ENCODE measurements at regions not wholly inside any gene's neighbourhood (a gene's known extent, or its start where the extent isn't known, plus 50 kb on each side); places are given as distances from the start of the nearest gene placed in this dataset.

- Mint-ChIP-seq H3K27me3 (no peaks in the 10 kb centered on the region), H3K4me3 (no peak overlapping the region), H3K4me1 (no peaks in the 10 kb centered on the region), H3K36me3 (no peaks in the 10 kb centered on the region), H3K9me3 (ENCODE audit: low read depth) (no peaks in the 10 kb centered on the region), H3K27ac (no peak overlapping the region)
- DNase-seq (no peak), ATAC-seq (no peak)
- CTCF ChIA-PET: no interaction called here
Observed at GRCh38 chr16:73879621-73880020, 417.0 kb upstream of the PSMD7 start.

- ATAC-seq: no peak
- H3K27me3 Mint-ChIP-seq: no peaks in the 10 kb centered on the region
- CTCF ChIA-PET: interaction anchor here (1.1 kb wide), 1 partner anchor 1046 kb away, joined by 3 read pairs; no protein-coding TSS in a partner anchor
- no peaks in the 10 kb centered on the region for H3K9me3 Mint-ChIP-seq (ENCODE audit: low read depth)
- no peak overlapping the region for H3K27ac Mint-ChIP-seq
- H3K4me3 Mint-ChIP-seq: no peak overlapping the region
- DNase-seq: no peak
- no peaks in the 10 kb centered on the region for H3K4me1 Mint-ChIP-seq
- no peaks in the 10 kb centered on the region for H3K36me3 Mint-ChIP-seq
Observed at GRCh38 chr16:73878611-73879010, 418.0 kb upstream of the PSMD7 start.

DNA sequence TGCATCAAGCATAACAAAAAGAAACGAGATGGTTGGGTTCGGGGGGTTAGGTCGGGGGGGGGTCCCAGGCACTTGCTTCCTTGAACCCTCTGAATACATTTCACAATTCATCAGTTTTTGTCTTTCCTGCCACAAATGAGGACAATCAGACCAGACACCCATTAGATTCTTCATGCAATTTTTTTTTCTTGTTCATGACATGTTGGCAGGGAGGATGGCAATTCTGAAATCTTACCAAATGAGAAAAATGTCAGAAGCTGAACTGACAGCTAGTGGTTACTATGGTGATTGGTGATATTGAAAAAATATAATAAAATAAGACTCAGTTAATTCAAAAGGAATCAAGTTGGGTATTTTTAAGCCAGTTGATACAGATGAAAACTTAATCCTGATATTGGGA lies 419.5 kb upstream of the PSMD7 start:
- no peak overlapping the region for H3K4me3 Mint-ChIP-seq
- no peaks in the 10 kb centered on the region for H3K4me1 Mint-ChIP-seq
- ATAC-seq: no peak
- DNase-seq: no peak
- no peaks in the 10 kb centered on the region for H3K9me3 Mint-ChIP-seq (ENCODE audit: low read depth)
- no peak overlapping the region for H3K27ac Mint-ChIP-seq
- H3K27me3 Mint-ChIP-seq: no peaks in the 10 kb centered on the region
- CTCF ChIA-PET: no interaction called here
- H3K36me3 Mint-ChIP-seq: no peaks in the 10 kb centered on the region

DNA sequence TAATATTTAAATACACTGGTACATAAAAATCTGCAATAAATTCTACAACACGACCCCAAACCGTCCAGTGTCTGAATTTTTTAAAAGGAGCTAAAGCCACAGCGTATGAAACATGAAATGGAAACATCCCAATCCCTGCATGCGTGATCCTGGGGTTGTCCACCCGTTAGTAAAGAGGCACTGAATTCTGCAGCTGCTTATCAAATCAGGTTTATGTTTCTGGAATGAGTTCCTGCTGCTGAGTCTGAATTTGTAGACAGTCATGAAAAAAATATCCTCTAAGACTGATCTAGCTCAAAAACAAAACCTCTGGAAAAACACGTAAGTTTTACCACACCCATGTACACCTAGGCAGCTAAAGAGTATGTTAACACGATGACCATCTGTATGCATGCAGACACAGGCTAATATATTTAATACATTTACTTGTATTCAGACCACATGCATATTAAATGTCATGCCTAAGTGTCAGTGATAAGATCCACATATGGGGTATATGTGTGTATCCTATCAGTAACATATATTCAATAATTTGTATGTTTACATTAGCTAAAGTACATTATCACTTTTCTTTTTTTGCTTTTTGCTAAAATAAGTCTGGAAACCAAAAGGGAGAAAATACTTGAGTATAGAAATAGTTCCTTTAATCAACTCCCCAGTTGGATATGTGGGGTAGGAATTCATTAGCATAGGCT lies 420.5 kb upstream of the PSMD7 start:
- Mint-ChIP-seq H3K4me1 (no peaks in the 10 kb centered on the region), H3K9me3 (ENCODE audit: low read depth) (no peaks in the 10 kb centered on the region), H3K4me3 (no peak overlapping the region), H3K36me3 (no peaks in the 10 kb centered on the region), H3K27me3 (no peaks in the 10 kb centered on the region), H3K27ac (no peak overlapping the region)
- ATAC-seq: no peak
- CTCF ChIA-PET: no interaction called here
- DNase-seq: no peak

GRCh38 chr16:73874324-73874723 lies 422.3 kb upstream of the PSMD7 start:
- Mint-ChIP-seq H3K4me3 (no peak overlapping the region), H3K27ac (no peak overlapping the region), H3K9me3 (ENCODE audit: low read depth) (no peaks in the 10 kb centered on the region), H3K36me3 (no peaks in the 10 kb centered on the region), H3K4me1 (no peaks in the 10 kb centered on the region), H3K27me3 (no peaks in the 10 kb centered on the region)
- DNase-seq (no peak), ATAC-seq (no peak)
- CTCF ChIA-PET: no interaction called here

DNA sequence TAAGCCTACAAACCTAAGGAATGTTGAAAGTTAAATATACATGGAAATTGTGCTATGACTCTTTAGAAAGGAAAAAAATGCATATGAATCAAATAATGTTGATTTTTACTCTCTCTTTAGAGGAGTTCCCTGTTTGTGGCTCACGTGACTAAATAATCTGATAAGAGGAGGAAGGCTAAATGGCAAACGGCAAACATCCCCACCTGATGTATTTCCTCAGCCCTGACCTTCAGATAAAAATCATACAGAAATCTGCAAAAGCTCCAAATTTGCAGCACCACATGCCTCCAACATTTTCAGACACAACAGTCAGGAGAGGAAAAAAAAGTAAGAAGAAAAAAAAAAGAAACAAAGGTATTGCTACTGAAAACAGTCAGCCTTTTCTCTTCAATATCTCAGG lies 423.0 kb upstream of the PSMD7 start:
- CTCF ChIA-PET: no interaction called here
- Mint-ChIP-seq H3K9me3 (ENCODE audit: low read depth) (no peaks in the 10 kb centered on the region), H3K36me3 (no peaks in the 10 kb centered on the region), H3K4me3 (no peak overlapping the region), H3K27me3 (no peaks in the 10 kb centered on the region), H3K27ac (no peak overlapping the region), H3K4me1 (no peaks in the 10 kb centered on the region)
- DNase-seq (no peak), ATAC-seq (no peak)

GRCh38 chr16:73872856-73873255 lies 423.8 kb upstream of the PSMD7 start:
- no peak for DNase-seq
- H3K27me3 Mint-ChIP-seq: no peaks in the 10 kb centered on the region
- CTCF ChIA-PET: no interaction called here
- no peaks in the 10 kb centered on the region for H3K9me3 Mint-ChIP-seq (ENCODE audit: low read depth)
- no peaks in the 10 kb centered on the region for H3K36me3 Mint-ChIP-seq
- no peak overlapping the region for H3K4me3 Mint-ChIP-seq
- no peak overlapping the region for H3K27ac Mint-ChIP-seq
- no peak for ATAC-seq
- no peaks in the 10 kb centered on the region for H3K4me1 Mint-ChIP-seq

DNA sequence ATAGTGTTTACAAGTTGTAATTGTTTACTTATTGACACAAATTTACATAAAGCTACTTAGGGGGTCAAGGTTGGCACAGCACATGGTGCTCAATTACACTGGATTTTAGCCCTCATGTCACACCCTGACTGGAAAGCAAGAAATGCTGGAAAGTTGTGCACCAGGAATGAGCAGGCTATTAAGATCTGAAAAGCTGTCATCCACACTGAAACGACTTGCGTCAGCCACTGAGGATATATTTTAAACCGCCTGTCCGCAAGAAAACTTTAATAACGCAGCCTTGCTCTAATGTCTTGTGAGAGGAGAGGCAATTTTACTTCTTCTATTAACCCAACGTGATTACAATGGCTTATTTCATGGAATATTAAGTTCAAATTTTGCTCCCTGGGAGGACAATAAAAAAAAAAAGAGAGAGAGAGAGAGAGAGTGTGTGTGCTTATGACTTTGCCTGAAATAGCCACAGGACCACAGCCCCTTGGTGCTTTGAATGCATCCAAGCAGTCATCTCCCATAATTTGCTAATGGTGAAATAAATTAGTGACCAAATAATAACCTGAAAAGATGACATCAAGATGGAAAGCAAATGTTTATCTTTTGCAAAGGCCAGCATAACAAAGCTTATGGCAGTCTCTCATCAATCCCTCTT lies 425.4 kb upstream of the PSMD7 start:
- ATAC-seq: no peak
- Mint-ChIP-seq H3K36me3 (no peaks in the 10 kb centered on the region), H3K4me3 (no peak overlapping the region), H3K9me3 (ENCODE audit: low read depth) (no peaks in the 10 kb centered on the region), H3K27me3 (no peaks in the 10 kb centered on the region), H3K27ac (no peak overlapping the region), H3K4me1 (no peaks in the 10 kb centered on the region)
- no peak for DNase-seq
- CTCF ChIA-PET: no interaction called here

DNA sequence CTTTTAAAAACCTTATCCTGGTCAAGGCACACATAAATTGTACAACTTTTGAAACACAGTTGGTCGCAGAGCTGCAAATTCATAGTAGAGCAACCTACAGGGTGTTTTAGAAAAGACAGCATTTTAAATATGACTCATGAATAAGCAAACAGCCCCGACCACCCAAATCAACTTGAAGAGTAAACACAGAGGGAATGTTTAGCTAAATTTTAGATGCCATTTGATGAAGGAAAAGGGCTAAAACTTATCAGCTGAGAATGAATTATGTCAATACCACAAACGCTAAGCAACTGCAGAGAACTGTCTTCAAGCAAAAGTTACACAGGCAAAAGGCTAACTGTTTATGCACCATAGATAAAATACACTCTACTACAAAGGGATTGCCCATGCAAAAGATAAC lies 427.5 kb upstream of the PSMD7 start:
- no peak for DNase-seq
- H3K27ac Mint-ChIP-seq: no peak overlapping the region
- no peak for ATAC-seq
- no peaks in the 10 kb centered on the region for H3K36me3 Mint-ChIP-seq
- H3K4me1 Mint-ChIP-seq: no peaks in the 10 kb centered on the region
- peaks cover under 1% of the 10 kb centered on the region for H3K9me3 Mint-ChIP-seq (ENCODE audit: low read depth)
- H3K27me3 Mint-ChIP-seq: no peaks in the 10 kb centered on the region
- no peak overlapping the region for H3K4me3 Mint-ChIP-seq
- CTCF ChIA-PET: no interaction called here

DNA sequence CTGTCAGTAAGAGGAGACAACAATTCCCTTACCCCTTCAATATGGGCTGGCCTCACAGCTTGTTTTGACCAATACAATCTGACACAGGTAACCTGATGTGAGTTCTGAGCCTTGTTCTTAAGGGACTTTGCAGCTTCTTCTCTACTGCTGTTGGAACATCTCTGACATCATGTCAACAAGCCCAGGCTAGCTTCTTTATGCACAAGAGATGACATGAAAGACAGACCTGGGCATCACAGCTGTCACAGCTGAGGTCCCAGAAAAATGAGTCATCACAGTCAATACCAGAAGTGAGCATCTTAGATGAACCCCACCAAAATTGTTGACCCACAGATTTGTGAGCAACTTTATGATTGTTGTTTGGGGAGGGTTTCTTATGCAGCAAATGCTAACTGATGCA lies 431.7 kb upstream of the PSMD7 start:
- Mint-ChIP-seq H3K9me3 (ENCODE audit: low read depth) (peaks cover 4% of the 10 kb centered on the region), H3K27ac (no peak overlapping the region), H3K4me3 (no peak overlapping the region), H3K36me3 (no peaks in the 10 kb centered on the region), H3K4me1 (no peaks in the 10 kb centered on the region), H3K27me3 (no peaks in the 10 kb centered on the region)
- CTCF ChIA-PET: no interaction called here
- ATAC-seq (no peak), DNase-seq (no peak)

- DNase-seq: no peak
- H3K27me3 Mint-ChIP-seq: no peaks in the 10 kb centered on the region
- no peak for ATAC-seq
- H3K9me3 Mint-ChIP-seq (ENCODE audit: low read depth): no peaks in the 10 kb centered on the region
- H3K4me3 Mint-ChIP-seq: no peak overlapping the region
- CTCF ChIA-PET: no interaction called here
- H3K27ac Mint-ChIP-seq: no peak overlapping the region
- H3K4me1 Mint-ChIP-seq: no peaks in the 10 kb centered on the region
- H3K36me3 Mint-ChIP-seq: no peaks in the 10 kb centered on the region
Observed at GRCh38 chr16:73858326-73858725, 438.3 kb upstream of the PSMD7 start.

DNA sequence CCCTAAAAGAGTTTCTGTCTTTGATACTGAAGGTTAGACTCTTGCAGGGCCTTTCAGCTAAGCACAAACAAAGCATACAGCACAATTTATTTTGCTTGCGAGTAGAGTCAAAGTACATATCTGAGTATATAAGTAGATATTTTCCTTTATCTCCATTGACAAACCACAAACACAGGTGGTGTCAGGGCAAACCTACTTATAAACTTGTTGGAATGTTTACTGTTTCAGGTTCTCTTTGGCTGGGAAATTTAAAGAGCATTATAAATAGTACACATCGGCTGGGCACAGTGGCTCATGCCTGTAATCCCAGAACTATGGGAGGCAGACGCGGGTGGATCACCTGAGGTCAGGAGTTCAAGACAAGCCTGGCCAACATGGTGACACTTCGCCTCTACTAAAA lies 442.6 kb upstream of the PSMD7 start:
- DNase-seq (no peak), ATAC-seq (no peak)
- no peaks in the 10 kb centered on the region for H3K27me3 Mint-ChIP-seq
- H3K4me1 Mint-ChIP-seq: no peaks in the 10 kb centered on the region
- no peak overlapping the region for H3K27ac Mint-ChIP-seq
- no peaks in the 10 kb centered on the region for H3K9me3 Mint-ChIP-seq (ENCODE audit: low read depth)
- no peaks in the 10 kb centered on the region for H3K36me3 Mint-ChIP-seq
- CTCF ChIA-PET: no interaction called here
- H3K4me3 Mint-ChIP-seq: no peak overlapping the region

DNA sequence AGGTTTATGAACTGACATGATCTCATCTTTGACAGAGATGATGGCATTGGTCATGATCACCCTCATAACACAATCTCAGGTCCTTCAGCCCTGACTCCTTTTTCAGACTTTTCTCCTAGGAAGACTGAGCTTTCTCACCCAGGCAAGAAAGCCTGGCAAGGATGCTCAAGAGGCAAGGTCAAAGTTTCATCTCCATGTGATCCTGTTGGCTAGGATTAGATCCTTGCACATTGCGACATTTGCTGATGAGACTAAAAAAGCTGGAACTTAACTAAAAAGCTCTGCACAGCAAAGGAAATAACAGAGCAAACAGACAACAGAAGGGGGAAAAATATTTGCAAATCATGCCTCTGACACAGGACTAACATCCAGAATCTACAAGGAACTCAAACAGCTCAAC lies 444.1 kb upstream of the PSMD7 start:
- Mint-ChIP-seq H3K27ac (no peak overlapping the region), H3K4me1 (no peaks in the 10 kb centered on the region), H3K36me3 (no peaks in the 10 kb centered on the region), H3K4me3 (no peak overlapping the region), H3K27me3 (no peaks in the 10 kb centered on the region), H3K9me3 (ENCODE audit: low read depth) (no peaks in the 10 kb centered on the region)
- no peak for DNase-seq
- ATAC-seq: no peak
- CTCF ChIA-PET: no interaction called here

DNA sequence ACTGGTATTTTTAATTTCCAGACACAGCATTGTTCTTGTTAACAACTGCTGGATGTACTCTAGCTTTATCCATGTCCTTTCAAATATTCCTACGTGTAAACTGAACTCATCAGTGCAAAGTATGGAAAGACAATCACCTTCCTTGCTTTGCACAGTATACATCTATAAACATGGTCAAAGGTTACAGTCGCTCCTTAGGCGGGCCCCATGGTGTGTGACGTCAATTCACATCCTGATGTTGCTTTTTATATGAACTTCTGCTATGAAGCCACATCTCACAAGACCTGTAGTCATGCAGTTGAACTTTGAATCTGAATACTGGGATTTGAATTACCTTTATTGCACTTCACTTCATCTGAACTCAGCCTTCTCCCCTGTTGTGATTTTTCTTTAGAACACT lies 447.6 kb upstream of the PSMD7 start:
- H3K4me3 Mint-ChIP-seq: no peak overlapping the region
- no peaks in the 10 kb centered on the region for H3K36me3 Mint-ChIP-seq
- DNase-seq: no peak
- no peaks in the 10 kb centered on the region for H3K27me3 Mint-ChIP-seq
- CTCF ChIA-PET: no interaction called here
- peaks cover 3% of the 10 kb centered on the region for H3K9me3 Mint-ChIP-seq (ENCODE audit: low read depth)
- H3K4me1 Mint-ChIP-seq: no peaks in the 10 kb centered on the region
- ATAC-seq: no peak
- H3K27ac Mint-ChIP-seq: no peak overlapping the region

- Mint-ChIP-seq H3K9me3 (ENCODE audit: low read depth) (peaks cover 3% of the 10 kb centered on the region), H3K36me3 (no peaks in the 10 kb centered on the region), H3K27ac (no peak overlapping the region), H3K27me3 (no peaks in the 10 kb centered on the region), H3K4me1 (no peaks in the 10 kb centered on the region), H3K4me3 (no peak overlapping the region)
- DNase-seq (no peak), ATAC-seq (no peak)
- CTCF ChIA-PET: no interaction called here
Observed at GRCh38 chr16:73847090-73847489, 449.5 kb upstream of the PSMD7 start.
